Glomerular endothelial cell (primary cell): ENCODE measurements at regions not wholly inside any gene's neighbourhood (a gene's known extent, or its start where the extent isn't known, plus 50 kb on each side); places are given as distances from the start of the nearest gene placed in this dataset.

Source experiments
- DNase-seq: peaks from one replicate; pipeline ENCODE4 v3.0.0-alpha.2; 2011; ENCODE audit warnings: low read depth, low spot score; ENCODE audit errors: extremely low read depth

- no peak for DNase-seq
These were observed 1407.5 kb upstream of the LRRTM3 start for GRCh38 chr10:65518379-65518778.

GRCh38 chr10:65528986-65529385, 1396.8 kb upstream of the LRRTM3 start:
- no peak for DNase-seq

- no peak for DNase-seq
These were observed 1394.3 kb upstream of the LRRTM3 start for GRCh38 chr10:65531545-65531944.

GRCh38 chr10:65534771-65535170, 1391.1 kb upstream of the LRRTM3 start:
- DNase-seq, result no peak

- no peak for DNase-seq
These were observed 1381.1 kb upstream of the LRRTM3 start for GRCh38 chr10:65544756-65545155.

- no peak for DNase-seq
These were observed 1377.8 kb upstream of the LRRTM3 start for GRCh38 chr10:65548001-65548400.

- no peak for DNase-seq
These were observed 1375.1 kb upstream of the LRRTM3 start for GRCh38 chr10:65550761-65551160.

- DNase-seq, result no peak
These were observed 1370.6 kb upstream of the LRRTM3 start for GRCh38 chr10:65555192-65555591.

- no peak for DNase-seq
These were observed 1369.8 kb upstream of the LRRTM3 start for GRCh38 chr10:65556006-65556405.

GRCh38 chr10:65559369-65559768, 1366.5 kb upstream of the LRRTM3 start:
- DNase-seq, result no peak

GRCh38 chr10:65565246-65565645, 1360.6 kb upstream of the LRRTM3 start:
- DNase-seq, result no peak

GRCh38 chr10:65566906-65567305, 1358.9 kb upstream of the LRRTM3 start:
- DNase-seq, result no peak

GRCh38 chr10:65570143-65571010, 1355.5 kb upstream of the LRRTM3 start:
- no peak for DNase-seq

- DNase-seq, result no peak
These were observed 1354.7 kb upstream of the LRRTM3 start for GRCh38 chr10:65571011-65571570.

GRCh38 chr10:65581426-65582026, 1344.3 kb upstream of the LRRTM3 start:
- no peak for DNase-seq

- no peak for DNase-seq
These were observed 1323.5 kb upstream of the LRRTM3 start for GRCh38 chr10:65602182-65602865.

GRCh38 chr10:65611592-65611991, 1314.2 kb upstream of the LRRTM3 start:
- DNase-seq, result no peak

GRCh38 chr10:65614956-65615565, 1310.8 kb upstream of the LRRTM3 start:
- no peak for DNase-seq

GRCh38 chr10:65618126-65618525, 1307.7 kb upstream of the LRRTM3 start:
- peak; percentile 4 for DNase-seq

GRCh38 chr10:65620404-65621048, 1305.3 kb upstream of the LRRTM3 start:
- DNase-seq, result no peak
